A549 (cell line): ENCODE measurements at regions not wholly inside any gene's neighbourhood (a gene's known extent, or its start where the extent isn't known, plus 50 kb on each side); places are given as distances from the start of the nearest gene placed in this dataset.
A peak's percentile ranks its signal among the peaks of the same experiment; 100 is the strongest.

ENCODE experiments used
- ATAC-seq, 2 experiments: fragments of 200-7000 bp in 1 of 2; fragments of >200 bp in 1 of 2; cut with Nextera tagmentation in 1 of 2; cut with Tn5 transposase in 1 of 2; 3 replicates each; pipeline versions ENCODE4 v1.8.0 to v1.9.1; 2018 to 2020; ENCODE audit warnings: mild to moderate bottlenecking in 1 of 2, moderate library complexity in 1 of 2
- CTCF ChIA-PET: fragments of 300-600 bp; sonication (Branson Sonifier 250); formaldehyde crosslinking; extraction: SDS; loops from one replicate; lab custom pipeline; 2021; ENCODE audit warnings: antibody characterized with exemption, inconsistent platforms; lab: Yijun Ruan, JAX
- POLR2A ChIA-PET: fragments of 350-600 bp; formaldehyde crosslinking; extraction: SDS; loops from one replicate; lab custom pipeline; 2021; ENCODE audit warnings: antibody characterized with exemption, inconsistent platforms; lab: Yijun Ruan, JAX
- DNase-seq, 2 experiments: peaks; one replicate each; pipeline versions ENCODE4 v3.0.0 to v3.0.0-alpha.2; 2011 to 2016; ENCODE audit warnings: low read depth in 1 of 2, low spot score in 1 of 2
- FAIRE-seq: peaks from 2 replicates; lab custom pipeline; 2011; peaks lifted over from hg19 to GRCh38; lab: Jason Lieb, UNC
- H3K27ac ChIP-seq, 2 experiments: fragments of >200 bp; sonication (Bioruptor Twin); formaldehyde crosslinking; 3 replicates each; pipeline ENCODE4 v1.5.1; 2016 to 2017
- H3K4me1 ChIP-seq: fragments of >200 bp; sonication (Bioruptor Twin); formaldehyde crosslinking; 3 replicates; pipeline ENCODE4 v1.6.1; 2016
- H3K4me2 ChIP-seq: fragments of >200 bp; sonication (Bioruptor Twin); formaldehyde crosslinking; 3 replicates; pipeline ENCODE4 v1.6.1; 2016
- H3K4me3 ChIP-seq: fragments of >200 bp; sonication (Bioruptor Twin); formaldehyde crosslinking; 3 replicates; pipeline ENCODE4 v1.5.1; 2016
- H3K9me3 ChIP-seq: fragments of >200 bp; sonication (Bioruptor Twin); formaldehyde crosslinking; 3 replicates; pipeline ENCODE4 v1.6.1; 2016
- CTCF ChIP-seq: fragments of >200 bp; sonication (Bioruptor Twin); formaldehyde crosslinking; IDR thresholded peaks from 3 replicates; pipeline ENCODE4 v1.5.1; 2016
- EHMT2 ChIP-seq: fragments of 200-600 bp; sonication (generic); IDR thresholded peaks from 2 replicates; pipeline ENCODE4 v1.6.1; 2016; ENCODE audit warnings: antibody characterized with exemption, low read depth, mild to moderate bottlenecking, moderate library complexity
- ESRRA ChIP-seq: fragments of 150-350 bp; IDR thresholded peaks from 2 replicates; pipeline ENCODE4 v1.6.1; 2014; ENCODE audit warnings: mild to moderate bottlenecking, low read length, borderline replicate concordance
- HDAC2 ChIP-seq: fragments of 200-600 bp; sonication (generic); IDR thresholded peaks from 2 replicates; pipeline ENCODE4 v1.6.1; 2016
- HMGXB4 ChIP-seq: fragments of 250-450 bp; sonication (Bioruptor Pico); IDR thresholded peaks from 2 replicates; pipeline ENCODE4 v1.5.0; 2021; ENCODE audit warnings: mild to moderate bottlenecking, moderate library complexity, borderline replicate concordance
- HOXB5 ChIP-seq: fragments of 250-450 bp; sonication (Bioruptor Pico); IDR thresholded peaks from 2 replicates; pipeline ENCODE4 v1.5.0; 2020; ENCODE audit warnings: mild to moderate bottlenecking, moderate library complexity
- JUNB ChIP-seq: fragments of >200 bp; sonication (Bioruptor Twin); formaldehyde crosslinking; IDR thresholded peaks from 2 replicates; pipeline ENCODE4 v1.6.1; 2016
- KDM1A ChIP-seq: fragments of 200-600 bp; sonication (generic); IDR thresholded peaks from 2 replicates; pipeline ENCODE4 v1.6.1; 2016; ENCODE audit warnings: low read depth, mild to moderate bottlenecking
- MAFK ChIP-seq: fragments of 450-650 bp; IDR thresholded peaks from 2 replicates; pipeline ENCODE4 v1.6.1; 2014; ENCODE audit not compliant: partially characterized antibody
- MAX ChIP-seq: IDR thresholded peaks from 2 replicates; pipeline ENCODE4 v1.6.1; 2012
- NFE2L2 ChIP-seq: fragments of 150-350 bp; conservative IDR thresholded peaks from 2 replicates; pipeline ENCODE4 v1.6.1; 2014; ENCODE audit warnings: low read length
- NPAS2 ChIP-seq: fragments of 250-450 bp; sonication (Bioruptor Pico); IDR thresholded peaks from 2 replicates; pipeline ENCODE4 v1.8.0; 2022; ENCODE audit warnings: mild to moderate bottlenecking, moderate library complexity, borderline replicate concordance
- POLR2AphosphoS2 ChIP-seq: conservative IDR thresholded peaks from 2 replicates; pipeline ENCODE4 v1.6.1; 2012; ENCODE audit warnings: low read length, improper control_type of control experiment, inconsistent platforms
- RCOR1 ChIP-seq: fragments of 150-350 bp; IDR thresholded peaks from 2 replicates; pipeline ENCODE4 v1.6.1; 2014; ENCODE audit warnings: antibody characterized with exemption, low read length, low read depth
- SREBF2 ChIP-seq: fragments of 450-650 bp; IDR thresholded peaks from 2 replicates; pipeline ENCODE4 v1.6.1; 2014; ENCODE audit warnings: mild to moderate bottlenecking, moderate library complexity
- ZC3H11A ChIP-seq: fragments of 450-650 bp; IDR thresholded peaks from 2 replicates; pipeline ENCODE4 v1.6.1; 2014; ENCODE audit warnings: antibody characterized with exemption, mild to moderate bottlenecking
- ZFP36 ChIP-seq: fragments of 450-650 bp; IDR thresholded peaks from 2 replicates; pipeline ENCODE4 v1.6.1; 2014; ENCODE audit warnings: borderline replicate concordance; ENCODE audit not compliant: partially characterized antibody
- ZNF302 ChIP-seq: fragments of 250-450 bp; sonication (Bioruptor Pico); IDR thresholded peaks from 2 replicates; pipeline ENCODE4 v1.9.0; 2021; ENCODE audit warnings: inconsistent platforms, mild to moderate bottlenecking, moderate library complexity
- WGBS: methylation state at CpG from one replicate; pipeline ENCODE4 v1.1.6; 2017; ENCODE audit errors: missing lambda C conversion rate; 5-methylcytosine and 5-hydroxymethylcytosine counted together
- TF ChIP-seq, protein P1 (sequence below): fragments of 200-600 bp; sonication (generic); IDR thresholded peaks from 2 replicates; pipeline ENCODE4 v1.6.1; 2016; ENCODE audit warnings: antibody characterized with exemption, mild to moderate bottlenecking, moderate library complexity
- TF ChIP-seq, protein P2 (sequence below): fragments of 150-350 bp; IDR thresholded peaks from 2 replicates; pipeline ENCODE4 v1.6.1; 2014; ENCODE audit warnings: low read depth, mild to moderate bottlenecking, low read length

DNA sequence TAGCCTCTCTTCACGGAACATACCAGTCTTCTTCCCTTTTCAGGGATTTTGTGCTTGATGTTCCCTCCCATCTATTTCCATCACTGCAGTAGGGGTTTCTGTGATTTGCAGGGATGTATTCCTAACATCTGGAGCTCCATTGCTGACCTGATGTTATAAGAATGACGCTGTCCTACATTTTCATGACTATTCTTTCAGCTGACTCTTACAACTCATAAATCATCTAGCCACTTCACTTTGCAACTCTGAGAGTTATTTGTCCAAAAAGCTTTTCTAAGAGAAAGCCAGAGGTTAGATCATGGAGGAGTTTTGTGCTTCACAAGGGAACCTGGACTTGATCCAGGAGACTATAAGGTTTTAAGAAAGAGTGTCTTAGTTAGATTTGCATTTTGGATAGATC is 116.6 kb upstream of the FAR2 start:
- peak; percentile 13 for FAIRE-seq
- H3K27ac ChIP-seq = no peak overlapping the region
- TF ChIP-seq HDAC2 (no peak), HOXB5 (CRISPR knock-in tag) (no peak), ZNF302 (CRISPR knock-in tag) (no peak), ZC3H11A (no peak), NFE2L2 (no peak), RCOR1 (no peak), CTCF (no peak), MAFK (no peak), HMGXB4 (CRISPR knock-in tag) (no peak), MAX (no peak), JUNB (no peak), NPAS2 (CRISPR knock-in tag) (no peak), ZFP36 (no peak), KDM1A (no peak), EHMT2 (no peak)
- TF ChIP-seq, protein P1, sequence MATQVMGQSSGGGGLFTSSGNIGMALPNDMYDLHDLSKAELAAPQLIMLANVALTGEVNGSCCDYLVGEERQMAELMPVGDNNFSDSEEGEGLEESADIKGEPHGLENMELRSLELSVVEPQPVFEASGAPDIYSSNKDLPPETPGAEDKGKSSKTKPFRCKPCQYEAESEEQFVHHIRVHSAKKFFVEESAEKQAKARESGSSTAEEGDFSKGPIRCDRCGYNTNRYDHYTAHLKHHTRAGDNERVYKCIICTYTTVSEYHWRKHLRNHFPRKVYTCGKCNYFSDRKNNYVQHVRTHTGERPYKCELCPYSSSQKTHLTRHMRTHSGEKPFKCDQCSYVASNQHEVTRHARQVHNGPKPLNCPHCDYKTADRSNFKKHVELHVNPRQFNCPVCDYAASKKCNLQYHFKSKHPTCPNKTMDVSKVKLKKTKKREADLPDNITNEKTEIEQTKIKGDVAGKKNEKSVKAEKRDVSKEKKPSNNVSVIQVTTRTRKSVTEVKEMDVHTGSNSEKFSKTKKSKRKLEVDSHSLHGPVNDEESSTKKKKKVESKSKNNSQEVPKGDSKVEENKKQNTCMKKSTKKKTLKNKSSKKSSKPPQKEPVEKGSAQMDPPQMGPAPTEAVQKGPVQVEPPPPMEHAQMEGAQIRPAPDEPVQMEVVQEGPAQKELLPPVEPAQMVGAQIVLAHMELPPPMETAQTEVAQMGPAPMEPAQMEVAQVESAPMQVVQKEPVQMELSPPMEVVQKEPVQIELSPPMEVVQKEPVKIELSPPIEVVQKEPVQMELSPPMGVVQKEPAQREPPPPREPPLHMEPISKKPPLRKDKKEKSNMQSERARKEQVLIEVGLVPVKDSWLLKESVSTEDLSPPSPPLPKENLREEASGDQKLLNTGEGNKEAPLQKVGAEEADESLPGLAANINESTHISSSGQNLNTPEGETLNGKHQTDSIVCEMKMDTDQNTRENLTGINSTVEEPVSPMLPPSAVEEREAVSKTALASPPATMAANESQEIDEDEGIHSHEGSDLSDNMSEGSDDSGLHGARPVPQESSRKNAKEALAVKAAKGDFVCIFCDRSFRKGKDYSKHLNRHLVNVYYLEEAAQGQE = no peak
- H3K4me1 ChIP-seq = no peaks in the 10 kb centered on the region
- no peak for ATAC-seq
- POLR2A ChIA-PET = no interaction called here
- CTCF ChIA-PET = interaction anchor here (0.6 to 1.5 kb wide), 2 partner anchors 10 to 800 kb away, joined by 3 read pairs; no protein-coding TSS in a partner anchor
- no peak for DNase-seq
- 11% methylated on average over 2 of the region's 2 CpGs for WGBS
- H3K4me2 ChIP-seq = no peak overlapping the region
- no peaks in the 10 kb centered on the region for H3K9me3 ChIP-seq
- no peak overlapping the region for H3K4me3 ChIP-seq

- ChIA-PET CTCF (no interaction called here), POLR2A (no interaction called here)
- no peak for ATAC-seq
- TF ChIP-seq, protein P1 = no peak
- no peak for TF ChIP-seq ESRRA
- no peak for TF ChIP-seq POLR2AphosphoS2
- TF ChIP-seq, protein P2, sequence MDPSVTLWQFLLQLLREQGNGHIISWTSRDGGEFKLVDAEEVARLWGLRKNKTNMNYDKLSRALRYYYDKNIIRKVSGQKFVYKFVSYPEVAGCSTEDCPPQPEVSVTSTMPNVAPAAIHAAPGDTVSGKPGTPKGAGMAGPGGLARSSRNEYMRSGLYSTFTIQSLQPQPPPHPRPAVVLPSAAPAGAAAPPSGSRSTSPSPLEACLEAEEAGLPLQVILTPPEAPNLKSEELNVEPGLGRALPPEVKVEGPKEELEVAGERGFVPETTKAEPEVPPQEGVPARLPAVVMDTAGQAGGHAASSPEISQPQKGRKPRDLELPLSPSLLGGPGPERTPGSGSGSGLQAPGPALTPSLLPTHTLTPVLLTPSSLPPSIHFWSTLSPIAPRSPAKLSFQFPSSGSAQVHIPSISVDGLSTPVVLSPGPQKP = no peak
- no peak for TF ChIP-seq SREBF2
- no peak overlapping the region for H3K4me3 ChIP-seq
- 19% methylated on average over 2 of the region's 2 CpGs for WGBS
- H3K27ac ChIP-seq = no peak overlapping the region
- DNase-seq = no peak
- FAIRE-seq = no peak
- H3K9me3 ChIP-seq = no peaks in the 10 kb centered on the region
- H3K4me1 ChIP-seq = no peaks in the 10 kb centered on the region
- no peak overlapping the region for H3K4me2 ChIP-seq
Measured at GRCh38 chr12:29033519-29033918, 115.6 kb upstream of the FAR2 start.
